ENCODE measurements at regions not wholly inside any gene's neighbourhood (a gene's known extent, or its start where the extent isn't known, plus 50 kb on each side); places are given as distances from the start of the nearest gene placed in this dataset.

GRCh38 chr1:72938408-72938807 is 656.1 kb upstream of the NEGR1 start:
- Histone ChIP-seq H3K4me3 (no peak overlapping the region), H3K27me3 (no peaks in the 10 kb centered on the region), H3K27ac (no peak overlapping the region), H3K9me3 (no peaks in the 10 kb centered on the region), H3K36me3 (no peaks in the 10 kb centered on the region), H3K4me1 (no peaks in the 10 kb centered on the region)
- intact Hi-C loops (cut with DNase I), result no loop called here
- 67 to 74% methylated on average over 1 of the region's 1 CpG for whole genome bisulfite sequencing, 2 donors
- no peak for TF ChIP-seq CTCF (IDR thresholded peaks at IDR 0.05)
- DNase-seq, result no peak
- ATAC-seq, result no peak

- Histone ChIP-seq H3K4me1 (no peaks in the 10 kb centered on the region), H3K9me3 (peaks cover 0 to 4% (median 0%) of the 10 kb centered on the region in 11 donors), H3K4me3 (no peak overlapping the region), H3K27me3 (no peaks in the 10 kb centered on the region), H3K36me3 (no peaks in the 10 kb centered on the region), H3K27ac (no peak overlapping the region)
- WGBS, 2 donors, result 51 to 68% methylated on average over 1 of the region's 1 CpG
- ATAC-seq, result no peak
- no peak for TF ChIP-seq CTCF (IDR thresholded peaks at IDR 0.05)
- intact Hi-C loops (cut with DNase I), result no loop called here
- no peak for DNase-seq
Measured at GRCh38 chr1:72937905-72938304, 655.6 kb upstream of the NEGR1 start.

GRCh38 chr1:72936942-72937341 is 654.6 kb upstream of the NEGR1 start:
- H3K9me3 ChIP-seq, result peaks cover 0 to 7% (median 0%) of the 10 kb centered on the region in 11 donors
- intact Hi-C loops (cut with DNase I), result no loop called here
- H3K36me3 ChIP-seq, result no peaks in the 10 kb centered on the region
- no peak overlapping the region for H3K27ac ChIP-seq
- DNase-seq, result no peak
- 88 to 89% methylated on average over 8 of the region's 8 CpGs for WGBS, 2 donors
- no peaks in the 10 kb centered on the region for H3K4me1 ChIP-seq
- no peak overlapping the region for H3K4me3 ChIP-seq
- ATAC-seq, result no peak
- no peaks in the 10 kb centered on the region for H3K27me3 ChIP-seq
- TF ChIP-seq CTCF (IDR thresholded peaks at IDR 0.05), result no peak

GRCh38 chr1:72936151-72936740 is 653.9 kb upstream of the NEGR1 start:
- WGBS, 2 donors, result 81 to 85% methylated on average over 6 of the region's 6 CpGs
- Histone ChIP-seq H3K27ac (no peak overlapping the region), H3K4me1 (no peaks in the 10 kb centered on the region), H3K27me3 (no peaks in the 10 kb centered on the region), H3K4me3 (no peak overlapping the region), H3K9me3 (peaks cover 0 to 7% (median 0%) of the 10 kb centered on the region in 11 donors), H3K36me3 (no peaks in the 10 kb centered on the region)
- ATAC-seq, result no peak
- TF ChIP-seq CTCF (IDR thresholded peaks at IDR 0.05), result no peak
- DNase-seq, result no peak
- intact Hi-C loops (cut with DNase I), result no loop called here
